Erythroblast (primary cell): ENCODE measurements at regions not wholly inside any gene's neighbourhood (a gene's known extent, or its start where the extent isn't known, plus 50 kb on each side); places are given as distances from the start of the nearest gene placed in this dataset.
"Not testable (repeated sequence)": the region's sequence is repeated elsewhere in the genome, so short reads cannot be mapped to it uniquely, and the experiment has no call there.

Source experiments
- DNase-seq, 2 experiments: peaks; one replicate each; lab custom pipeline; 2025; lab: John Stamatoyannopoulos, UW
- GATA1 ChIP-seq: IDR thresholded peaks from 2 replicates; pipeline ENCODE4 v1.6.1; 2011; ENCODE audit warnings: low read depth, mild to moderate bottlenecking, control low read depth, low read length, moderate library complexity
- POLR2A ChIP-seq: IDR thresholded peaks from 2 replicates; pipeline ENCODE4 v1.6.1; 2011; ENCODE audit warnings: mild to moderate bottlenecking, low read length

DNA sequence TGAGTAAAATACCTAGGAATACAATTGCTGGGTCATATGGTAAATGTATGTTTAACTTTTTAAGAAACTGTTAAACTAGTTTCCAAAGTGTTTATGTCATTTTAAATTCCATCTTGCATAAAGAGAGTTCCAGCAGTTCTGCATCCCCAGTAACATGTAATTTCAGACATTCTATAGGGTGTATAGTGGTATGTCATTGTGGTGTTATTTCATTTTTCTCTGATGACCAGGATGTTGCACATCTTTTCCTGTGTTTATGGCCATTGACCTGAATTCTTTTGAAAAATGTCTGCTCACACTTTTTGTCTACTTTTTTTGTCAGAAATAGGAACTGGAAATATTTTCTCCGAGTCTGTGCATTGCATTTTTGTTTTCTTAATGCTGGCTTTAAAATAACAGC lies 128.9 kb downstream of the TMEM200A start:
- TF ChIP-seq POLR2A (no peak), GATA1 (no peak)
- no peak for DNase-seq

- TF ChIP-seq GATA1 (no peak), POLR2A (no peak)
- DNase-seq, result no peak
These were observed 134.9 kb downstream of the TMEM200A start for GRCh38 chr6:130500693-130501092.

GRCh38 chr6:130503146-130503545 lies 137.3 kb downstream of the TMEM200A start:
- no peak for TF ChIP-seq POLR2A
- no peak for TF ChIP-seq GATA1
- DNase-seq, result peak in 1 of 2 experiments; percentile 54

DNA sequence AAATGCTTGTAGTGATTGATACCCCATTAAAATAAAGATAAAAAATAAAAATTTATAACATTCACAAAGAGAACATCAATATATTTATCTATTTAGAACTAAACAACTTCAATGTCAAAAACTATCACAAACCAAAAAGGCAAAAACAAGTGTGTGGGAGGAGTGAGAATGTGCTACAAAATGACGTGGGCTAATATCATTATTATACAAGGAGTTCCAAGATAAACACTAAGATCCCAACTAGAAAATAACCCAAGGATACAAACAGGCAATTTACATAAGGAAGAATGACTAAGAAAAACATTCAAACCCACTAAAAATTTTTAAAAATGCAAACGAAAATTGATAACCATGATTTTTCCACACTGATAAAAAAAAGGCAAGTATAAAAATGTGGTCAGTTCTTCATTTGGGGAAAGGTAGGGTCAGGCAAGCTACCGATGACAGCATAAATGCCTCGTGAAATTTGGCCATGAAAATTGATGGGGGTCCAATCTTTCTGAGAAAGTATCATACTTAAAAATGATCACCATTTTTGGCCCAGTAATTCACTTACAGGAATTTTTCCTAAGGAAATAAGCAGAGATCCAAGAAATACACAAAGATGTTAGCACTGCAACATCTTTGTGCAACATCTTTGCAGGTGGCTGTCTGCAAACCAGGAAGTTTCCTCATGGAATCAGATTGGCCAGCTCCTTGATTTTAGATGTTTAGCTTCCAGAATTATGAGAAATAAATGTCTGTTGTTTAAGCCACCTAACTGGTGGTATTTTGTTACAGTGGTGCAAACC lies 140.2 kb downstream of the TMEM200A start:
- TF ChIP-seq POLR2A, result no peak
- TF ChIP-seq GATA1, result no peak
- DNase-seq, result no peak

DNA sequence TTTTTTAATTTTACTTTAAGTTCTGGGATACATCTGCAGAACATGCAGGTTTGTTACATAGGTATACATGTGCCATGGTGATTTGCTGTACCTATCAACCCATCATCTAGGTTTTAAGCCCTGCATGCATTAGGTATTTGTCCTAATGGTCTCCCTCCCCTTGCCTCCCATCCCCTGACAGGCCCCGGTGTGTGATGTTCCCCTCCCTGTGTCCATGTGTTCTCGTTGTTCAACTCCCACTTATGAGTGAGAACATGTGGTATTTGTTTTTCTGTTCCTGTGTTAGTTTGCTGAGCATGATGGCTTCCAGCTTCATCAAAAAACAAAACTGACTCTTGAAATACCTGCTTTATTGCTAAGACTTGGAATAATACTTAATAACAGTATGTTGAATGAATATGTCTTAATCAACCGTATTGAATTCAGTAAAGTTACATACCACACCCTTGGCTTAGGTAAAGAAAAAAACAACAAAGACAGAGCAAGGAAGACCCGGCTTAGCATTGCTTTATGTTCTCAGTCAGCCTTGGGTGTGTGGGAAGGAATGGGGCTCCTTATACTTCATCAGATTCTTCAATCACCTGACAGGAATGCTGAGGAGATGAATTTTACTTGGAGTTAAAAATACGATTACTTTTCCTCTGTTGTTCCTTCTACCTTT lies 141.3 kb downstream of the TMEM200A start:
- not testable (repeated sequence) for DNase-seq

DNA sequence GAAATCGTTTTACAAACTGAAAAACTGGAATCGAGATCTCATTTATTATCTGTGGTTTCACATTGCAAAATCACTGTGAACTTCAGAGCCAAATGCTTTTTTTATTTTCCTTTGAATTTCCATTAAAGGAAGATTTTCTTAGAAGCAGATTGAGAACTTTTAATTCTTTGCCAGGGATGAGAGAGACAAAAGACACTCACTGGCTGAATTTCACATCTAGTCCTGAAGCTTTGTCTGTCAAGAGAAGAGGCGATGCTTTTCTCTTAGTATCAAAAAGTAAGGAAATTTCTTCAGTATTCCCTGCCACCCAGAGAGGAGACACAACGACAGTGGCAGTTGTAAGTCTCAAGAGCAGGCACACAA lies 141.8 kb downstream of the TMEM200A start:
- no peak for DNase-seq
- no peak for TF ChIP-seq POLR2A
- no peak for TF ChIP-seq GATA1

- no peak for TF ChIP-seq POLR2A
- no peak for TF ChIP-seq GATA1
- no peak for DNase-seq
These were observed 148.0 kb downstream of the TMEM200A start for GRCh38 chr6:130513770-130514169.

GRCh38 chr6:130514712-130515111 lies 148.9 kb downstream of the TMEM200A start:
- no peak for DNase-seq
- TF ChIP-seq POLR2A, result no peak
- no peak for TF ChIP-seq GATA1

DNA sequence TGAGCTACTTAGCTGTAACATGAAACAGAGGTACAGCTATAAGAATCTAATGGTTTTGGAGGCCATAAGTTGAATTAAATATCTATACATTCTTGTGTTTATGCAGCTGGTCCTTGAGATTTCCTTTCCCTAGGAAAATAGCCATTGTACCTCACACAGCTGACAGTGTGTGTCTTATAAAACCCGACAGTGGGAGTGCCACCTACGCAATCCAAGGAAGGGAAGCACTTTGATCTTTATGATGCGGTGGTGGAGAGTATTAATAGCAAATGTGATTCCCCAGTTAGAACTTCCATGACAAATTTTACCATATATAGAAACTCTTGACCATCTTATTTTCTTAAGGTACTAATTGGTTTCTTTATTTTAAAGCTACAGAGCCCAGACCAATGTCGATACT lies 149.5 kb downstream of the TMEM200A start:
- DNase-seq, result no peak
- TF ChIP-seq POLR2A (no peak), GATA1 (no peak)

- no peak for DNase-seq
- no peak for TF ChIP-seq POLR2A
- TF ChIP-seq GATA1, result no peak
These were observed 150.8 kb downstream of the TMEM200A start for GRCh38 chr6:130516604-130517003.

- TF ChIP-seq POLR2A, result no peak
- TF ChIP-seq GATA1, result no peak
- DNase-seq, result no peak
These were observed 151.7 kb downstream of the TMEM200A start for GRCh38 chr6:130517444-130517931.

- DNase-seq, result no peak
- no peak for TF ChIP-seq GATA1
- TF ChIP-seq POLR2A, result no peak
These were observed 152.8 kb downstream of the TMEM200A start for GRCh38 chr6:130518588-130518987.

DNA sequence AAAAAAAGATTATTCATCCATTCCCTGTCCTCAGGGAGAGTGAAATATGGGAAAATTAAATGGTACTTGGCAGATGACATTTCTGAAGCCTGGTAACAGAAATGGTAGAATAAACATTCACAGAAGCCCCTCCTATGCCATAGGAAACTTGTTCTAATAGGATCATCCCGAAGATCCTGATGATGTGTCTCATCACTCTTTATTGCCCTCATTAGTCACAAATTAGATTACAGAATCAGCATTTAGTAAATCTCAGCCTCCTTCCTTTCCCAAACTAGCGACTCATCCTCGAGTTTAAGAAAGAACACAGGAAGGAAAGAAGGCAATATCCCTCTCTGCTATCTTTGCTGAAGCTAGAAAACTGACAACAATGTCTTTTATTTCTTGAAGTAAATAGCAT lies 154.4 kb downstream of the TMEM200A start:
- DNase-seq, result no peak
- TF ChIP-seq GATA1 (no peak), POLR2A (no peak)

DNA sequence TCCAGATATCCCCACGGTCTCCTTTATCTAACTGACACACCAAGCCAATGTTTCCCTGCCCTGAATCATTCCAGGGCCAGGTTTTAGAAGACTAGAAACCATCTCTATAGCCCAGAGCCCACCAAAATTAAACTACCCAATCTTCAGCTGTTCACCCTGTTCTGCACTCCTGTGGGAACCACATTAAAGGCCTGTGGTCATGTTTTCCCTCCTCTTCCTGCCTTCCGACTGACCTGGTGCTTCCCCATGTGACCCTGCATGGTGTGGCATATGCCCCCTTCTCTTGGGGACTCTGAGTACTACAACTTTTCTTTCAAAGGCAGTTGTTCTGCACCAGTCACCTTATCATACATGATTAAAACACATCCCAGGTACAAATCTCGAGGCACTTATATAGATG lies 155.0 kb downstream of the TMEM200A start:
- DNase-seq, result no peak
- TF ChIP-seq POLR2A (no peak), GATA1 (no peak)

DNA sequence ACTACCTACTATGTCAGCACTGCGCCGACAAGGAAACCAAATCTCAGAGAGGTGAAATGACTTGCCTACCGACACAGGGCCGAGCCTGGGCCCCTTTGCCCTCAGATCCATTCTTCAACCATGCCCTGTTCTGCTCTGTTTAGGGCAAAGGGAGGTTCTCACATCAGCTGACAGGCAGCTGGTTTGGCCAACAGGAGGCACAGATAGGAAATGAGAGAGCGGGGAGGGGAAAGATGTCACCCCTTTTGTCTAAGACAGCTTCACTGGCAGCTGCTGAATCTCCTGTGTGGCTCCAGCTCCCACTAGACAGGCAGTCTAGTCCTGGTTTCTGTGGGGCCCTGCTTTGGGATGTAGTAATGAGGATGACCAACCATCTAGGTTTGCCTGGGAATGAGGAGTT lies 158.7 kb downstream of the TMEM200A start:
- no peak for DNase-seq
- TF ChIP-seq GATA1 (no peak), POLR2A (no peak)

DNA sequence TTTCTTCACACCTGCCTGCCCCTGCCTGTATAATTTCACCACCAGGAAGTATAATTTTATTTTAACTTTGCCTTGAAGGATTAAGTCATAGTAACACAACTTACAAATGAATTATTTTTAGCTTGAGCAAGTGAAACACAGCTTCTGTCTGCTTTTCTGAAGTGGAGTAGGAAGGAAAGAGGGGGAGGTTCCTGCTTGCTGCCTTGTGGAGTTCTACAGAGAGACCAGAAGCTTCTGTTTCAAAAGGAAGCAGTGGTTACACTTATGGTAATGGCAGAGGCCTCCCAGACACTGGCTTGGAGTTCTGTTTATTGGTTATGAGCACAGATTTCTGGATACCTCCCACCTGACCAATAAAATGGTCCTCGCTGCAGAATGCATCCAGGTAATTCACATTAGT lies 159.6 kb downstream of the TMEM200A start:
- TF ChIP-seq POLR2A (no peak), GATA1 (no peak)
- no peak for DNase-seq
